ENCODE measurements at regions not wholly inside any gene's neighbourhood (a gene's known extent, or its start where the extent isn't known, plus 50 kb on each side); places are given as distances from the start of the nearest gene placed in this dataset.
"Not testable (repeated sequence)": the region's sequence is repeated elsewhere in the genome, so short reads cannot be mapped to it uniquely, and the experiment has no call there.

DNA sequence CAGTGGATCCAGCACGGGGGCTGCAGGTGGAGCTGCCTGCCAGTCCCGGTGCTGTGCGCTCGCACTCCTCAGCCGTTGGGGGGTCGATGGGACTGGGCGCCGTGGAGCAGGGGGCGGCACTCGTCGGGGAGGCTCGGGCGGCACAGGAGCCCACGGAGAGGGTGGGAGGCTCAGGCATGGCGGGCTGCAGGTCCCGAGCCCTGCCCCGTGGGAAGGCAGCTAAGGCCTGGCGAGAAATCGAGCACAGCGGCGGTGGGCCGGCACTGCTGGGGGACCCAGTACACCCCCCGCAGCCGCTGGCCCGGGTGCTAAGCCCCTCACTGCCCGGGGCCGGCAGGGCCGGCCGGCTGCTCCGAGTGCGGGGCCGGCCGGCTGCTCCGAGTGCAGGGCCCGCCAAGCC is 52.3 kb upstream of the MARK1 start:
- FAIRE-seq = not testable (repeated sequence)

GRCh38 chr1:220475141-220475540 is 52.8 kb upstream of the MARK1 start:
- not testable (repeated sequence) for FAIRE-seq

GRCh38 chr1:220473440-220473839 is 54.5 kb upstream of the MARK1 start:
- no peak for FAIRE-seq

DNA sequence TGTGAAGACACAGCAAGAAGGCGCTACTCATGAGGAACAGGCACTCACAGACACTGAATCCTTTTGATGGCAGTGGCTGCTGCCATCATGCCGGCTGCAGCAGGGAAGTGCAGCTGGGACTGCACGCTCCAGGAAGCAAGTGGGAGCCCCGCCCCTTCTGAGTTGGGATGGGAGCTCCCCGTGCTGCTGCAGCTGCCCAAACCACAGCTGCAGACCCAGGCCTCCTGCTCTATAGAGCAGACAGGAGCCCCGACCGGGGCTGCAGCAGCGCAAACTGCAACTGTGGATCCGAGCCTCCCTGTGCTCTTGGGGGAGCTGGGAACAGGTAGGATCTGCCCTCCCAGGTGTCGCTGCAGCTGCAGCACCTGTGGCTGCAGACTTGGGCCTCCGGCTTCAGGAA is 65.2 kb upstream of the MARK1 start:
- FAIRE-seq = no peak

GRCh38 chr1:220458936-220459335 is 69.0 kb upstream of the MARK1 start:
- peak; percentile 95 for FAIRE-seq

DNA sequence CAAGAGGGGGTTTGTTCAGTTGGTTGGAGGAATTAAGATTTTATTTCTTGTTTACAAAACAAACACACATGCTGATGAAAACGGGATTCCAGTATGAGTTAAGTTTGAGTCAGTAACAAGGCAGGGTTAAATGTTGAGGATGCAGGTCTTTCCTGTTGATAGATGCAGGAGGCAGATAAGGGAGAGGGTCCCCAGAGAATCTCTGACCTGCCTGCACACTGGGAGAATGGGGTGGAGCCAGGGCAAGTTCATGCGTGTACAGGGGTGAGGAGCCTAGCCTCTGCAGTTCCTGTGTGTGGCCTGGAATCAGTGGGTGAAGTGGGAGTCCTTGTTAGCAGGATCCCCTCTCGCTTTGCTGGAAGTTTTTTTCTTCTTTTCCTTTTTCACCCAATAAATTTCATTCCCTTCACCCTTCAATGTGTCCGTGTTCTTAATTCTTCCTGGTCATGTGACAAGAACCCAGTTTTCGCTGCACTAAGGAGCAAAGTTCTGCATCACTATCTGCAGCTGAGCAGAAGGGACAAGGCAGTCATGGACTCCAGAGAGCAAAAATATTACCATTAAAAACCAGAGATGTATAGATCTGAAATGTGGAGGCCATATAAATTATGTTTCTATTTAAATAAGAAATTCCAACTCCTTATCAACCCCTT is 69.9 kb upstream of the MARK1 start:
- FAIRE-seq = peak; percentile 71

DNA sequence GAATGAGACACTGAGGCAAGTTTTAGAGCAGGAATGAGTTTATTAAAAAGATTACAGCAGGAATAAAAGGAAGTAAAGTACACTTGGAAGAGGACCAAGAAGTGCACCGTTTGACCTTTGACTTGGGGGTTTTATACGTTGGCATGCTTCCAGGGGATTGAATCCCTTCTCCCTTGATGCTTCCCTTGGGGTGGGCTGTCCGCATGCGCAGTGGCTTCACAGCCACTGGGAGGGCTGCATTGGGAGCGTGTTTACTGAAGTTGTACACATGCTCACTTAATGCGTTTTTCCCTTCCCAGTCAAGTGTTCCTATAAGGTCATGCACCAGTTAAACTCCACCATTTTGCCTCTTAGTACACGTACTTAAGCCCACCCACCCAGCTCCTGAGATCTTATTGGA is 72.4 kb upstream of the MARK1 start:
- FAIRE-seq = no peak

DNA sequence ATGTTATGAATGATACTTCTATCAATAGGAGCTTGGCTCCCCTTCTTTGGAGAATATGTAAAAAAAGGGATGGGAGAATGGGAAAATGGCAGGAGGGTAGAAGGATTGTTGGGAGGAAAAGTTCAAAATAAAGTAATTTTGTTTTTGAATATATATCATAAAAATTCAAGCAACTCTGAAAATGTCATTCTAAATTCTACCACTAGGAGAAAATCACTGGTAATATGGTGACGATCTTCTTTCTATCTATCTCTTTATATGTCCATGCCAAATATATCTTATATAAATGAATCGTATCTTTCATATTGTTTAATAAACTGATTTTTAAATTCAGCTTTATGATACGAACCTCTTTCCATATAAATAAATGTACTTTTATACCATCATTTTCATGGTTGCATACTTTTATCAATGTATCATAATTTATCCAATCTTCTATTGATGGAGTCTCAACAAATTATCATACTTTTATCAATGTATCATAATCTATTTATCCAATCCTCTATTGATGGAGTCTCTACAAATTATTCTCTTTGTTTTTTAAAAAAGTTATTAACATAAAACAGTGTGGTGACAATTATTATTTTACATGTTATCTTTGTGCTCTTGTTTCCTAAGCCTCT is 73.7 kb upstream of the MARK1 start:
- no peak for FAIRE-seq

DNA sequence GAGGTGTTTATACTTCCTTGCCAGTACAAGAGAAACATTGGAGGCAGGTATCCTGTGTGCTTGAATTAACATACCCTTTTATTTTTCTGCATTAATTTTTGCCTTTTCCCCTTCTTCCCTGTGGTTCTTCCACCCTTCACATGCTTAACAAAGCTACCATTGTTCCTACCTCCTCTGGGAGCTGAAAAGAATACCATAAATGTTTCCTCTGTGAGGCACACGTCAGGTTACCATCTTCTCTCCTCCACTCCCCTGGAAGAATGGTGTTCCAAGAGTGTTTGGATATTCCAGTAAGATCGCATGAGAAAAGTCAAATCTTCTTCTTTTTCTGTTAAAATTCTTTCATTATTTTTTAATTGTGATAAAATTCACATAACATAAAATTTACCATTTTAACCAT is 74.6 kb upstream of the MARK1 start:
- FAIRE-seq = no peak

- FAIRE-seq = no peak
These were observed 76.4 kb upstream of the MARK1 start for GRCh38 chr1:220451532-220451931.

- FAIRE-seq = no peak
These were observed 77.0 kb upstream of the MARK1 start for GRCh38 chr1:220450927-220451326.

GRCh38 chr1:220448217-220448616 is 79.7 kb upstream of the MARK1 start:
- no peak for FAIRE-seq

DNA sequence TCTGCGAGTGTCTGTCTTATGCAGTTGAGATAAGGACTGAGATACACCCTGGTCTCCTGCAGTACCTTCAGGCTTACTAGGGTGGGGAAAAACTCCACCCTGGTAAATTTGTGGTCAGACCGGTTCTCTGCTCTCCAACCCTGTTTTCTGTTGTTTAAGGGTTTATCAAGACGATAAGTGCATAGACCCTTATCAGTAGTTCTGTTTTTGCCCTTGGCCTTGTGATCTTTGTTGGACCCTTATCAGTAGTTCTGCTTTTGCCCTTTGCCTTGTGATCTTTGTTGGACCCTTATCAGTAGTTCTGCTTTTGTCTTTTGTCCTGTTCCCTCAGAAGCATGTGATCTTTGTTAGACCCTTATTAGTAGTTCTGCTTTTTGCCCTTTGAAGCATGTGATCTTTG is 83.3 kb upstream of the MARK1 start:
- not testable (repeated sequence) for FAIRE-seq

GRCh38 chr1:220441211-220441610 is 86.7 kb upstream of the MARK1 start:
- FAIRE-seq = no peak

GRCh38 chr1:220438741-220439140 is 89.2 kb upstream of the MARK1 start:
- no peak for FAIRE-seq

DNA sequence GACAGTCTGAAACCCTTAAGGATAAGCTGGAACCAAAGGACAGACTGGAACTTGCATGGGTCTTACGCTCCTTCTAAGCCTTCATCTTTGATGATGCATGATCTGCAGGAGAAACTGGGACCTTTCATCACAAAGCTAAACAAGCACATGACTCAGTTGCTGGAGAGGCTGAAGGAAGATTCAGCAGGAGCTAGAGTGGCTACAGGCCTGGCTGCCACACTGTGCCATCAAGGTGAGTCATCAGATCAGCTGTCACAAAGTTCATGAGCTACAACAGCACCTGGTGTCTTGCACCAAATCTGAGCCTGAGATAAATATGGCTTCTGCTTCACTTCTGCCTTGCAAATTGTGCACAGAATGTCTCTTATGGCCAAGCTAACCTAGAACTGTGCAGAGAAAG is 95.5 kb upstream of the MARK1 start:
- FAIRE-seq = no peak

DNA sequence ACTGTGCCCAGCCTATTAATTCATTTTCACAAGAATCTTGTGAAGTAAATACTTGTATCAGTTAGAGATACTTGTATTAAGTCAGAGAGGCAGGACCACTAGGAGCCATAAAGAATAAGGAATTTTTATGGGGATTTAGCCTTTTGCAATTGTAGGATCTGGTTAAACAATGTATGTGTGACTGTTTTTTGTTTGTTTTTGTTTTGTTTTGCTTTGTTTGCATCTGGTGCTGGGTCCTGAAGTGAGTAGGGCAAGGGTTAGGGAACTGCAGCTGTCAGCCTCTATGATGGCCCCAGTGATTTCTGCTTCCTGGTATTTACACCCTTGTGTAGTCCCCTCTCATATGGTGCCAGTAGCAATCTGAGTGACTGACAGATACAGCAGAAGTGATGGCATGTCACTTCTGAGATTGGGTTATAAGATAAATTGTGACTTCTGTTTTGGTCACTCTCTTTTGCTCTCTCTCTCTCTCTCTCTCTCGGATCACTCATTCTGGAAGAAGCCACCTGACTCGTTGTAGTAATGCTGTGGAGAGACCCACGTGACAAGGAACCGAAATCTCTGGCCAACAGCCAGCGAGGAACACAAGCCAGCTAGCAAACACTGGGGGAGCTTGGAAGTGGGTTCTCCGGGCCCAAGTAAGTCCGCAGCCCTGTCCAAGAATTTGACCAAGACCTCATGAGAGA is 96.2 kb upstream of the MARK1 start:
- no peak for FAIRE-seq

DNA sequence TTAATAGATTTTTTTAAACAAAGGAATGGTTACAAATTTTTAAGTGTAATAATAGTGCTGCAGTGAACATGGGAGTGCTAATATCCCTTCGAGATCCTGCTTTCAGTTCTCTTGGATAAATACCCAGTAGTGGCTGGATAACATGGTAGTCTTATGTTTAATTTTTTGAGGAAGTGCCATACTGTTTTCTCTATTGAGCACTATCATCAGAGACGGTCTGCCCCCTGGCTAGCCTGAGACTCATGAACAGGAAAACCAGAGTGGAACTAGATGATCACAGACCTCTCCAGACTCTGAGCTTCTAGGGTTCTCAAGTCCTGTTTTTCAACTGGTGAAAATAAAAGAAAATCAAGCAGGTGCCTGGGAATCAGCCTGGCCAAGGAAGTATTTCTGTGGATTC is 97.3 kb upstream of the MARK1 start:
- no peak for FAIRE-seq

GRCh38 chr1:220430059-220430458 is 97.9 kb upstream of the MARK1 start:
- no peak for FAIRE-seq

DNA sequence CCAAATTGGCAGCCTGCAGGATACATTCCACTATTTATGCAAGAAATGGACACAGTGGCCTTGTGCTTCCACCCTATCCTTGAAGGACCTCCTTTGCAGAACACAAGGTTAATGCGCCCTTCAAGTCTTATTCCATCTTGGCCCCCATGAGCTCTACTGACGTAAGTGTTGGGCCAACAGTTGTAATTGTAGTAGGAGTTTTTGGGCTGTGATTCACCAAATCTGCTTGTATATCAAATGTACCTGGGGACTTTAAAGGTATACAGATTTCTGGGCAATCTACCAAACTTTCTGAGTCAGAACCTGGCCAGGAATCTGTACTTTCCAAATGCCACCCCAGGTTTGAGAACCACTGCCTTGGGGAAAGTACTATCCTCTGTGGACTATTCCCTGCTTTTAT is 100.9 kb upstream of the MARK1 start:
- no peak for FAIRE-seq

DNA sequence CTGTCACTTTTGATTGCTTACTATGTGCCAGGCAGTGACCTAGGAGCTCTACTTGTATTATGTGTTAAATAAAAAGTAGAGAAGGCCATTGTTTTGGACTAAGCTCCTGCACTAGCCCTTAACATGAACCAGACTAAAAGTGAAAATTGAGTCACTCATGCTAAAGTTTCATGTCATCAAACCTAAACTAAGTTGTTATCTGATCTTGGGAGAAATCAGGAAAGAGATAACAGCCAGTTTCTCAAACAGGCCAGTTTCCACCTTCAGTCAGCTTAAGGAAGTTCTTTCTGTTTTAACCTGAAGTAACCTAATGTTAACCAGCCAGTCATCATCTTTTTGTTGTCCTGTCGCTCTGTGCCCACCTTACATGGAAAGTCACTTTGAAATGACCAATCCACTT is 102.1 kb upstream of the MARK1 start:
- FAIRE-seq = no peak

- FAIRE-seq = no peak
These were observed 106.4 kb upstream of the MARK1 start for GRCh38 chr1:220421508-220421907.

- FAIRE-seq = no peak
These were observed 107.2 kb upstream of the MARK1 start for GRCh38 chr1:220420726-220421125.

GRCh38 chr1:220412382-220412781 is 115.6 kb upstream of the MARK1 start:
- FAIRE-seq = not testable (repeated sequence)
